ENCODE measurements at regions not wholly inside any gene's neighbourhood (a gene's known extent, or its start where the extent isn't known, plus 50 kb on each side); places are given as distances from the start of the nearest gene placed in this dataset.

DNA sequence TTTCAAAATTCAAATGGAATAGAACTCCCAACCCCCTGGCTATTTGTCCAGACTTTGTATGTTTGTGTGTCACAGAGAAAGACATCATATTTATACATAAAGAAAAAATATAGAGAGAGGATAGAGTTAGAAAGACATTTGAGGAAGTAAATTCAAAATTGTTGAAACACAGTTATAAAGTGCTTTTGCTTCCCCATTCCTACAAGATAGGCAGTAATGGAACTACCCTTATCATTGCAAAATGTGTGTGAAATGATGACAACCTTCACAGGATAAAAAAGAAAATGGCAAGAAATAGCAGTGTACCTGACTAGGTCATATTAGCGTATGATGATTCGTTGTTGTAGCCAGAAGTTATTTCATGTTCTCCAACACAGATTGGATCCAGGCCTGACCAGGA is 63.1 kb downstream of the FZD1 start:
- TF ChIP-seq MED13 (CRISPR knock-in tag; IDR thresholded peaks at IDR 0.05), result no peak
- no peak for TF ChIP-seq ZNF501 (CRISPR knock-in tag; IDR thresholded peaks at IDR 0.05)
- TF ChIP-seq, protein P1, sequence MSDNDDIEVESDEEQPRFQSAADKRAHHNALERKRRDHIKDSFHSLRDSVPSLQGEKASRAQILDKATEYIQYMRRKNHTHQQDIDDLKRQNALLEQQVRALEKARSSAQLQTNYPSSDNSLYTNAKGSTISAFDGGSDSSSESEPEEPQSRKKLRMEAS (IDR thresholded peaks at IDR 0.05), result no peak

Measured in HepG2 (cell line).